H1 (cell line): ENCODE measurements at regions not wholly inside any gene's neighbourhood (a gene's known extent, or its start where the extent isn't known, plus 50 kb on each side); places are given as distances from the start of the nearest gene placed in this dataset.

Source experiments
- CTCF ChIA-PET: fragments of 300-600 bp; sonication (Branson Sonifier 250); formaldehyde crosslinking; loops from one replicate; lab custom pipeline; 2021; ENCODE audit not compliant: partially characterized antibody; lab: Charles Lee
- POLR2A ChIA-PET: fragments of 300-600 bp; sonication (Branson Sonifier 250); formaldehyde crosslinking; loops from one replicate; lab custom pipeline; 2021; ENCODE audit warnings: inconsistent platforms; ENCODE audit not compliant: partially characterized antibody; lab: Charles Lee
- DNase-seq, 2 experiments: peaks; one replicate each; pipeline versions ENCODE4 v3.0.0 to v3.0.0-alpha.2; 2010 to 2022; ENCODE audit warnings: low spot score in 2 of 2, low read depth in 1 of 2, mixed read lengths in 1 of 2
- FAIRE-seq: peaks from 2 replicates; lab custom pipeline; 2011; peaks lifted over from hg19 to GRCh38; lab: Jason Lieb, UNC
- H2AFZ ChIP-seq: 2 replicates; pipeline ENCODE4 v1.8.1; 2012; ENCODE audit warnings: low read length, inconsistent platforms
- H2AK5ac ChIP-seq: 2 replicates; pipeline ENCODE4 v1.6.1; 2013; ENCODE audit warnings: low read depth, low read length
- H2BK120ac ChIP-seq: replicated peaks from 2 replicates; pipeline ENCODE3; 2013; ENCODE audit warnings: low read depth, low read length, inconsistent platforms
- H2BK12ac ChIP-seq: 2 replicates; pipeline ENCODE4 v1.6.1; 2013; ENCODE audit warnings: low read depth, low read length
- H2BK15ac ChIP-seq: 2 replicates; pipeline ENCODE4 v1.6.1; 2013; ENCODE audit warnings: low read length
- H2BK20ac ChIP-seq: 2 replicates; pipeline ENCODE4 v1.6.1; 2013; ENCODE audit warnings: low read length
- H2BK5ac ChIP-seq: 2 replicates; pipeline ENCODE4 v1.6.1; 2013; ENCODE audit warnings: low read depth, low read length
- H3K14ac ChIP-seq: 2 replicates; pipeline ENCODE4 v1.6.1; 2013; ENCODE audit warnings: inconsistent platforms; ENCODE audit not compliant: insufficient read length
- H3K18ac ChIP-seq: 2 replicates; pipeline ENCODE4 v1.6.1; 2013; ENCODE audit warnings: low read length; ENCODE audit errors: extremely low read depth
- H3K23ac ChIP-seq: 2 replicates; pipeline ENCODE4 v1.6.1; 2013; ENCODE audit warnings: inconsistent platforms; ENCODE audit not compliant: insufficient read length
- H3K23me2 ChIP-seq: 2 replicates; pipeline ENCODE4 v1.6.1; 2013; ENCODE audit warnings: low read depth, low read length
- H3K27ac ChIP-seq: 2 replicates; pipeline ENCODE4 v1.6.1; 2011; ENCODE audit warnings: low read depth, low read length, inconsistent platforms
- H3K27me3 ChIP-seq, 4 experiments: replicated peaks in 1 of 4; 1 replicate in 1 of 4; 2 replicates in 3 of 4; pipeline versions ENCODE4 v1.6.1 to v1.8.1; 2011 to 2013; ENCODE audit warnings: low read length in 3 of 4, mild to moderate bottlenecking in 3 of 4, inconsistent platforms in 2 of 4, mixed read lengths in 2 of 4, moderate library complexity in 1 of 4; ENCODE audit not compliant: control insufficient read depth in 3 of 4, insufficient read depth in 3 of 4; ENCODE audit errors: extremely low read depth in 1 of 4
- H3K36me3 ChIP-seq, 4 experiments: 2 replicates each; pipeline versions ENCODE4 v1.6.1 to v1.8.1; 2011 to 2013; ENCODE audit warnings: mild to moderate bottlenecking in 4 of 4, low read length in 3 of 4, moderate library complexity in 2 of 4, control low read depth in 1 of 4, inconsistent platforms in 1 of 4; ENCODE audit not compliant: insufficient read depth in 4 of 4, control insufficient read depth in 2 of 4
- H3K4ac ChIP-seq: replicated peaks from 2 replicates; pipeline ENCODE3; 2013; ENCODE audit warnings: low read length, low read depth, mixed read lengths, inconsistent platforms; ENCODE audit not compliant: insufficient read length
- H3K4me1 ChIP-seq, 4 experiments: replicated peaks in 1 of 4; 1 replicate in 1 of 4; 2 replicates in 3 of 4; pipeline versions ENCODE4 v1.6.1 to v1.8.1; 2011 to 2013; ENCODE audit warnings: low read length in 3 of 4, inconsistent platforms in 2 of 4, mixed read lengths in 1 of 4; ENCODE audit not compliant: insufficient read depth in 4 of 4, control insufficient read depth in 3 of 4
- H3K4me2 ChIP-seq, 2 experiments: 2 replicates each; pipeline versions ENCODE4 v1.6.1 to v1.8.1; 2011 to 2013; ENCODE audit warnings: low read depth in 2 of 2, low read length in 2 of 2, control low read depth in 1 of 2, inconsistent platforms in 1 of 2, mild to moderate bottlenecking in 1 of 2; ENCODE audit not compliant: insufficient read depth in 1 of 2
- H3K4me3 ChIP-seq, 4 experiments: fragments of 200-600, 300-600 bp in 1 of 4; sonication (generic), shearing (Covaris generic), sonication (Bioruptor Twin) in 1 of 4; 2 replicates each; pipeline versions ENCODE4 v1.5.1 to v1.8.1; 2011 to 2016; ENCODE audit warnings: low read length in 4 of 4, low read depth in 3 of 4, control low read depth in 2 of 4, inconsistent platforms in 2 of 4, mild to moderate bottlenecking in 2 of 4, mixed read lengths in 1 of 4, moderate library complexity in 1 of 4; ENCODE audit not compliant: insufficient read depth in 2 of 4; ENCODE audit errors: extremely low read depth in 1 of 4
- H3K56ac ChIP-seq: replicated peaks from 2 replicates; pipeline ENCODE3; 2013; ENCODE audit warnings: low read depth, mild to moderate bottlenecking, mixed read lengths, low read length, inconsistent platforms; ENCODE audit not compliant: insufficient read length
- H3K79me1 ChIP-seq: 2 replicates; pipeline ENCODE4 v1.6.1; 2013; ENCODE audit warnings: low read depth, low read length, control low read depth
- H3K79me2 ChIP-seq, 2 experiments: 2 replicates each; pipeline versions ENCODE4 v1.6.1 to v1.8.1; 2012 to 2013; ENCODE audit warnings: low read length in 2 of 2, mild to moderate bottlenecking in 2 of 2, inconsistent platforms in 1 of 2; ENCODE audit not compliant: insufficient read depth in 2 of 2, control insufficient read depth in 1 of 2
- H3K9ac ChIP-seq, 4 experiments: replicated peaks in 1 of 4; 1 replicate in 1 of 4; 2 replicates in 3 of 4; pipeline versions ENCODE4 v1.6.1 to v1.8.1; 2011 to 2013; ENCODE audit warnings: low read depth in 3 of 4, low read length in 3 of 4, control low read depth in 2 of 4, mild to moderate bottlenecking in 2 of 4, moderate library complexity in 2 of 4, inconsistent platforms in 1 of 4; ENCODE audit errors: extremely low read depth in 1 of 4
- H3K9me3 ChIP-seq, 2 experiments: 2 replicates each; pipeline versions ENCODE4 v1.6.1 to v1.8.1; 2012 to 2013; ENCODE audit warnings: mild to moderate bottlenecking in 2 of 2, moderate library complexity in 2 of 2, control low read depth in 1 of 2, inconsistent platforms in 1 of 2, low read depth in 1 of 2, low read length in 1 of 2, mixed read lengths in 1 of 2; ENCODE audit not compliant: insufficient read depth in 2 of 2
- H4K20me1 ChIP-seq, 2 experiments: replicated peaks in 1 of 2; 2 replicates each; pipeline versions ENCODE3 to v1.8.1; 2011 to 2013; ENCODE audit warnings: inconsistent platforms in 2 of 2, low read length in 2 of 2, mild to moderate bottlenecking in 1 of 2; ENCODE audit not compliant: insufficient read depth in 2 of 2, control insufficient read depth in 1 of 2
- H4K5ac ChIP-seq: 2 replicates; pipeline ENCODE4 v1.6.1; 2013; ENCODE audit warnings: low read length, low read depth, mixed read lengths, inconsistent platforms; ENCODE audit not compliant: insufficient read length
- H4K8ac ChIP-seq: 2 replicates; pipeline ENCODE4 v1.8.0; 2013; ENCODE audit warnings: mild to moderate bottlenecking, moderate library complexity, low read length, inconsistent platforms; ENCODE audit not compliant: insufficient read depth; ENCODE audit errors: extremely low read depth
- H4K91ac ChIP-seq: replicated peaks from 2 replicates; pipeline ENCODE3; 2013; ENCODE audit warnings: low read length, mixed read lengths, inconsistent platforms; ENCODE audit not compliant: insufficient read length
- CREB1 ChIP-seq: IDR thresholded peaks from 2 replicates; pipeline ENCODE4 v1.6.1; 2012; ENCODE audit warnings: inconsistent platforms
- GABPA ChIP-seq: IDR thresholded peaks from 2 replicates; pipeline ENCODE4 v1.6.1; 2011; ENCODE audit warnings: mild to moderate bottlenecking, low read length, moderate library complexity, borderline replicate concordance; ENCODE audit not compliant: insufficient read depth
- HDAC6 ChIP-seq: IDR thresholded peaks from one replicate; pipeline ENCODE4 v1.7.1; 2012; ENCODE audit warnings: low read depth, mild to moderate bottlenecking, inconsistent platforms, low read length, moderate library complexity
- NANOG ChIP-seq: IDR thresholded peaks from 2 replicates; pipeline ENCODE4 v1.6.1; 2011; ENCODE audit warnings: low read length, low read depth, mild to moderate bottlenecking, inconsistent platforms; ENCODE audit not compliant: insufficient read depth, poor library complexity, severe bottlenecking
- NRF1 ChIP-seq: IDR thresholded peaks from 2 replicates; pipeline ENCODE4 v1.6.1; 2011; ENCODE audit warnings: mild to moderate bottlenecking, low read depth, low read length, improper control_type of control experiment
- RBBP5 ChIP-seq: IDR thresholded peaks from 2 replicates; pipeline ENCODE4 v1.7.1; 2012; ENCODE audit warnings: low read depth, mild to moderate bottlenecking, inconsistent platforms, low read length, moderate library complexity, borderline replicate concordance
- RXRA ChIP-seq: IDR thresholded peaks from 2 replicates; pipeline ENCODE4 v1.6.1; 2011; ENCODE audit warnings: low read depth, mild to moderate bottlenecking, low read length, moderate library complexity; ENCODE audit not compliant: insufficient read depth
- SIX5 ChIP-seq: IDR thresholded peaks from 2 replicates; pipeline ENCODE4 v1.6.1; 2011; ENCODE audit warnings: mild to moderate bottlenecking, low read depth, low read length
- TEAD4 ChIP-seq: IDR thresholded peaks from 2 replicates; pipeline ENCODE4 v1.6.1; 2012; ENCODE audit warnings: low read depth, low read length, inconsistent platforms, mixed read lengths
- WGBS, 2 experiments: shearing (Covaris generic) in 1 of 2; methylation state at CpG; one replicate each; pipeline versions ENCODE4 v1.1.6 to v1.1.7; 2013 to 2015; ENCODE audit warnings: low lambda C conversion rate in 2 of 2, mixed read lengths in 2 of 2, inconsistent platforms in 1 of 2, low coverage in 1 of 2, missing lambda C conversion rate in 1 of 2; ENCODE audit not compliant: insufficient replicate concordance in 2 of 2, insufficient coverage in 1 of 2, insufficient read length in 1 of 2; ENCODE audit errors: extremely low coverage in 1 of 2, missing lambda C conversion rate in 1 of 2; 5-methylcytosine and 5-hydroxymethylcytosine counted together

- no peak overlapping the region for H2BK5ac ChIP-seq
- no peaks in the 10 kb centered on the region for H3K36me3 ChIP-seq
- FAIRE-seq (no peak), DNase-seq (no peak)
- H3K79me2 ChIP-seq: no peaks in the 10 kb centered on the region
- no peak overlapping the region for H3K27ac ChIP-seq
- H3K18ac ChIP-seq: no peak overlapping the region
- no peak overlapping the region for H4K8ac ChIP-seq
- no peak overlapping the region for H2AFZ ChIP-seq
- no peaks in the 10 kb centered on the region for H3K4me1 ChIP-seq
- no peaks in the 10 kb centered on the region for H3K23me2 ChIP-seq
- no peak overlapping the region for H3K4me2 ChIP-seq
- no peak overlapping the region for H3K56ac ChIP-seq
- H4K20me1 ChIP-seq: no peaks in the 10 kb centered on the region
- 90% methylated on average over 4 of the region's 4 CpGs; no CpG with 5 or more reads in 1 of the 2 experiments for WGBS, 2 experiments
- no peak overlapping the region for H2BK15ac ChIP-seq
- CTCF ChIA-PET: interaction anchor here (0.6 kb wide), 1 partner anchor 213 kb away, joined by 3 read pairs; no protein-coding TSS in a partner anchor
- no peak overlapping the region for H3K14ac ChIP-seq
- no peak overlapping the region for H4K5ac ChIP-seq
- H3K23ac ChIP-seq: no peak overlapping the region
- H2BK120ac ChIP-seq: no peak overlapping the region
- H2BK20ac ChIP-seq: no peak overlapping the region
- TF ChIP-seq NRF1 (no peak), RXRA (no peak), TEAD4 (no peak), SIX5 (no peak), NANOG (no peak), HDAC6 (no peak), RBBP5 (no peak), GABPA (no peak), CREB1 (no peak)
- H3K9ac ChIP-seq: no peak overlapping the region
- no peak overlapping the region for H3K4ac ChIP-seq
- H2AK5ac ChIP-seq: no peak overlapping the region
- H3K4me3 ChIP-seq: no peak overlapping the region
- no peaks in the 10 kb centered on the region for H3K9me3 ChIP-seq
- POLR2A ChIA-PET: no interaction called here
- no peaks in the 10 kb centered on the region for H3K27me3 ChIP-seq
- no peak overlapping the region for H2BK12ac ChIP-seq
- H3K79me1 ChIP-seq: no peaks in the 10 kb centered on the region
- H4K91ac ChIP-seq: no peak overlapping the region
These were observed 105.7 kb upstream of the PEX5L start for GRCh38 chr3:180142472-180142871.
